ENCODE measurements at regions not wholly inside any gene's neighbourhood (a gene's known extent, or its start where the extent isn't known, plus 50 kb on each side); places are given as distances from the start of the nearest gene placed in this dataset.

DNA sequence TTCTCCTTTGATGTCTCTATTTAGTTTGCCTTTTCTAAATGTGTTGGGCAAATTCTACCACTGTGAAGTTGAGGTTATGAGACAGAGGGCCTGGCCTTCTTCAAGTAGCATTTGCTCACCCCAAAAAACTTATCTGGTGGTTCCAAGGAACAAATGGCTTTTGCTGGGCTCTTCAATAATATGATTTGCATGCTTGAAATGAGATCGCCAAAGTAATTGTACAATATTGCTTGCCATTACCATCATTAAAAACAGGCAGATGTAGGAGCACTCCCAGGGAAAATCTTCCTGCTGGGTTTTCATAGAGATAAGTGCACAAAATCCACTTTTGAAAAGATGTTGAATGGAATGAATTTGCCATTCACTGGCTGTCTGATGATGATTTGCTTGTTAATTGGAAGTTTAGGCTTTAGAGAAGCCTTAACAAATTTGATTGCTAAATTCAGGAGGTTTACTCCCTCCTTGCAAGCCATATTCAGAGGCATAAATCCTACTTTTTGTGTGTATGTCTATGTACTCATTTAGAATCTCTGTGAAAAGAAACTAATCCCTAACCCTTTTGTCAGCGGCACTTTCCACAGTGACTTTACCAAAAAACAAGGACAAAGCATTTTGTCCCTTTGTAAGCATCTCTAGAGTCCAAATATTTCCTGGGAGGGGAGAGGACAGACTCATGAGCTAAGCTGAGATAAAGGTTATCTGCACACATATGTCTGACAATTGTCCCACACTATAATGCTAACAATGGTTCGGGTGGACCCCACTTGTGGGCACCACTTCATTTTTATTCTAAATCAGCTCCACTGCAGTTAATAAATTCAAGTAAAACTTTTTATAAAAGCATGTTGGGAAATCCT is 240.8 kb upstream of the PIK3C3 start:
- no peak for TF ChIP-seq EZH2phosphoT487 (IDR thresholded peaks at IDR 0.05; ENCODE audit: borderline replicate concordance, low read depth, low read length)
- TF ChIP-seq, protein P1, sequence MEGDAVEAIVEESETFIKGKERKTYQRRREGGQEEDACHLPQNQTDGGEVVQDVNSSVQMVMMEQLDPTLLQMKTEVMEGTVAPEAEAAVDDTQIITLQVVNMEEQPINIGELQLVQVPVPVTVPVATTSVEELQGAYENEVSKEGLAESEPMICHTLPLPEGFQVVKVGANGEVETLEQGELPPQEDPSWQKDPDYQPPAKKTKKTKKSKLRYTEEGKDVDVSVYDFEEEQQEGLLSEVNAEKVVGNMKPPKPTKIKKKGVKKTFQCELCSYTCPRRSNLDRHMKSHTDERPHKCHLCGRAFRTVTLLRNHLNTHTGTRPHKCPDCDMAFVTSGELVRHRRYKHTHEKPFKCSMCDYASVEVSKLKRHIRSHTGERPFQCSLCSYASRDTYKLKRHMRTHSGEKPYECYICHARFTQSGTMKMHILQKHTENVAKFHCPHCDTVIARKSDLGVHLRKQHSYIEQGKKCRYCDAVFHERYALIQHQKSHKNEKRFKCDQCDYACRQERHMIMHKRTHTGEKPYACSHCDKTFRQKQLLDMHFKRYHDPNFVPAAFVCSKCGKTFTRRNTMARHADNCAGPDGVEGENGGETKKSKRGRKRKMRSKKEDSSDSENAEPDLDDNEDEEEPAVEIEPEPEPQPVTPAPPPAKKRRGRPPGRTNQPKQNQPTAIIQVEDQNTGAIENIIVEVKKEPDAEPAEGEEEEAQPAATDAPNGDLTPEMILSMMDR (conservative IDR thresholded peaks at IDR 0.05; ENCODE audit: low read length) = no peak
